Panc1 (cell line): ENCODE measurements at regions not wholly inside any gene's neighbourhood (a gene's known extent, or its start where the extent isn't known, plus 50 kb on each side); places are given as distances from the start of the nearest gene placed in this dataset.

ENCODE experiments used
- ATAC-seq: fragments of 200-7000 bp; cut with Tn5 transposase; 2 replicates; pipeline ENCODE4 v1.9.1; 2020; ENCODE audit warnings: mild to moderate bottlenecking, moderate library complexity
- BruUV-seq: library from RNA; stranded (reverse); fragments of 400-500 nt; replicated peaks from 2 replicates; lab custom pipeline; 2021; lab: Mats Ljungman, UMichigan
- CTCF ChIA-PET: fragments of 300-600 bp; sonication (Branson Sonifier 250); formaldehyde crosslinking; loops from one replicate; lab custom pipeline; 2022; ENCODE audit warnings: antibody characterized with exemption; lab: Charles Lee
- POLR2A ChIA-PET: fragments of 300-600 bp; sonication (Branson Sonifier 250); formaldehyde crosslinking; loops from one replicate; lab custom pipeline; 2022; ENCODE audit warnings: antibody characterized with exemption; lab: Charles Lee
- DNase-seq: peaks from one replicate; pipeline ENCODE4 v3.0.0-alpha.2; 2010; ENCODE audit warnings: low read depth, low spot score
- H3K27ac ChIP-seq: 2 replicates; pipeline ENCODE4 v1.5.1; 2011; ENCODE audit warnings: mild to moderate bottlenecking, low read length, inconsistent platforms
- H3K27me3 ChIP-seq: fragments of 200-500 bp; sonication (Bioruptor generic); 2 replicates; pipeline ENCODE4 v1.6.0; 2014; ENCODE audit warnings: low read length, inconsistent platforms; ENCODE audit not compliant: control insufficient read depth, insufficient read depth
- H3K36me3 ChIP-seq: fragments of 200-500 bp; sonication (Bioruptor generic); 2 replicates; pipeline ENCODE4 v1.5.1; 2014; ENCODE audit warnings: inconsistent platforms, mild to moderate bottlenecking, low read length, moderate library complexity; ENCODE audit not compliant: control insufficient read depth, insufficient read depth
- H3K4me1 ChIP-seq: 2 replicates; pipeline ENCODE4 v1.5.1; 2011; ENCODE audit warnings: inconsistent platforms, mild to moderate bottlenecking, low read length, moderate library complexity; ENCODE audit not compliant: control insufficient read depth, insufficient read depth
- H3K4me3 ChIP-seq, 2 experiments: 2 replicates each; pipeline ENCODE4 v1.5.1; 2011 to 2012; ENCODE audit warnings: low read depth in 2 of 2, low read length in 2 of 2, mild to moderate bottlenecking in 2 of 2, inconsistent platforms in 1 of 2, moderate library complexity in 1 of 2
- H3K9me3 ChIP-seq: fragments of 200-500 bp; sonication (Bioruptor generic); 2 replicates; pipeline ENCODE4 v1.5.1; 2014; ENCODE audit warnings: low read depth, mild to moderate bottlenecking, inconsistent platforms, low read length, moderate library complexity; ENCODE audit not compliant: control insufficient read depth, insufficient read depth
- CTCF ChIP-seq: fragments of 450-650 bp; IDR thresholded peaks from 2 replicates; pipeline ENCODE4 v1.5.1; 2017; ENCODE audit warnings: mild to moderate bottlenecking
- POLR2AphosphoS5 ChIP-seq: IDR thresholded peaks from 2 replicates; pipeline ENCODE4 v1.6.1; 2012; ENCODE audit warnings: mild to moderate bottlenecking, low read depth, low read length, moderate library complexity
- REST ChIP-seq, 2 experiments: IDR thresholded peaks; 2 replicates each; pipeline ENCODE4 v1.6.1; 2011 to 2012; ENCODE audit warnings: low read depth in 2 of 2, control low read depth in 1 of 2, low read length in 1 of 2, mild to moderate bottlenecking in 1 of 2, moderate library complexity in 1 of 2; ENCODE audit not compliant: insufficient read depth in 1 of 2
- SIN3A ChIP-seq: IDR thresholded peaks from 2 replicates; pipeline ENCODE4 v1.6.1; 2012; ENCODE audit warnings: low read depth, mild to moderate bottlenecking, low read length, moderate library complexity, borderline replicate concordance; ENCODE audit not compliant: insufficient read depth
- TCF7L2 ChIP-seq: IDR thresholded peaks from 2 replicates; pipeline ENCODE4 v1.6.1; 2011; ENCODE audit warnings: mild to moderate bottlenecking, low read depth, low read length, inconsistent platforms
- in situ Hi-C: cut with HindIII; loops from 2 replicates; pipeline ENCODE4 v1.10.0; 2016; ENCODE audit warnings: low sequenced_read_pairs, low pct_unique_long_range_greater_than_20kb
- intact Hi-C: fragments of 100-400 bp; cut with micrococcal nuclease; formaldehyde crosslinking; loops from one replicate; pipeline ENCODE4 v1.10.0; 2022; ENCODE audit not compliant: unreplicated experiment

GRCh38 chr4:71261001-71261400 lies 77.8 kb upstream of the SLC4A4 start:
- Histone ChIP-seq H3K4me3 (no peak overlapping the region), H3K4me1 (no peaks in the 10 kb centered on the region), H3K27ac (no peak overlapping the region), H3K36me3 (no peaks in the 10 kb centered on the region), H3K27me3 (no peaks in the 10 kb centered on the region), H3K9me3 (no peaks in the 10 kb centered on the region)
- DNase-seq = no peak
- intact Hi-C loops (no loop called here), in situ Hi-C loops (no loop called here)
- no peak for ATAC-seq
- ChIA-PET CTCF (no interaction called here), POLR2A (no interaction called here)
- TF ChIP-seq POLR2AphosphoS5 = no peak
- TF ChIP-seq TCF7L2 = no peak
- TF ChIP-seq CTCF = no peak
- no peak for TF ChIP-seq SIN3A
- no peak for TF ChIP-seq REST (IDR thresholded peaks at IDR 0.05; ENCODE audit: insufficient read depth in 1 of 2, low read depth in 2 of 2, low read length in 1 of 2)
- no TSS peak for BruUV-seq

- DNase-seq (no peak), ATAC-seq (no peak)
- intact Hi-C loops = no loop called here
- H3K36me3 ChIP-seq = no peaks in the 10 kb centered on the region
- CTCF ChIA-PET = no interaction called here
- in situ Hi-C loops = no loop called here
- TF ChIP-seq SIN3A = no peak
- no peak for TF ChIP-seq POLR2AphosphoS5
- TF ChIP-seq REST (IDR thresholded peaks at IDR 0.05; ENCODE audit: insufficient read depth in 1 of 2, low read depth in 2 of 2, low read length in 1 of 2) = no peak
- TF ChIP-seq TCF7L2 = no peak
- TF ChIP-seq CTCF = no peak
- H3K27me3 ChIP-seq = no peaks in the 10 kb centered on the region
- H3K27ac ChIP-seq = no peak overlapping the region
- no TSS peak for BruUV-seq
- POLR2A ChIA-PET = no interaction called here
- H3K4me3 ChIP-seq = no peak overlapping the region
- no peaks in the 10 kb centered on the region for H3K9me3 ChIP-seq
- H3K4me1 ChIP-seq = no peaks in the 10 kb centered on the region
Observed at GRCh38 chr4:71261633-71262121, 77.1 kb upstream of the SLC4A4 start.
